GM12874 (cell line): ENCODE measurements at regions not wholly inside any gene's neighbourhood (a gene's known extent, or its start where the extent isn't known, plus 50 kb on each side); places are given as distances from the start of the nearest gene placed in this dataset.

Experiments used
- TF ChIP-seq, protein P1 (sequence below): IDR thresholded peaks from 2 replicates; pipeline ENCODE4 v1.5.1; 2011; ENCODE audit warnings: low read depth, mild to moderate bottlenecking, control low read depth, low read length, moderate library complexity; ENCODE audit not compliant: insufficient read depth

DNA sequence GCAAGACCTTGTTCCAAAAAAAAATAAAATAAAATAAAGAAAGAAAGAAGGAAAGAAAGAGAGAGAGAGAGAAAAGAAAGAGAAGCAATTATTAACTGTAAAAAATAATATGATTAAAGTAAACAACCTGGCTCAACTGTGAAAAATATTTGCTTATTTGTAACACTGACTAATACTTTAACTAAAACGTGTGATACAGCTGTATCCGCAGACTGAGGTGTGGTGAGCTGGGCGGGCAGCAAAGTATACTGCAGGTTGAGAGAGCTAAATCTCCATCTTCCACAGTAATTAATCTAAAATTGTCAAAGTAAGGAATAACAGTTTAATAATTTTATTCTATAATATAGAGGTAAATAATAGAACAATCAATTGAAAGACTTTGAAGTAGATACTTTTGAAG is 145.5 kb upstream of the FAM241A start:
- TF ChIP-seq, protein P1, sequence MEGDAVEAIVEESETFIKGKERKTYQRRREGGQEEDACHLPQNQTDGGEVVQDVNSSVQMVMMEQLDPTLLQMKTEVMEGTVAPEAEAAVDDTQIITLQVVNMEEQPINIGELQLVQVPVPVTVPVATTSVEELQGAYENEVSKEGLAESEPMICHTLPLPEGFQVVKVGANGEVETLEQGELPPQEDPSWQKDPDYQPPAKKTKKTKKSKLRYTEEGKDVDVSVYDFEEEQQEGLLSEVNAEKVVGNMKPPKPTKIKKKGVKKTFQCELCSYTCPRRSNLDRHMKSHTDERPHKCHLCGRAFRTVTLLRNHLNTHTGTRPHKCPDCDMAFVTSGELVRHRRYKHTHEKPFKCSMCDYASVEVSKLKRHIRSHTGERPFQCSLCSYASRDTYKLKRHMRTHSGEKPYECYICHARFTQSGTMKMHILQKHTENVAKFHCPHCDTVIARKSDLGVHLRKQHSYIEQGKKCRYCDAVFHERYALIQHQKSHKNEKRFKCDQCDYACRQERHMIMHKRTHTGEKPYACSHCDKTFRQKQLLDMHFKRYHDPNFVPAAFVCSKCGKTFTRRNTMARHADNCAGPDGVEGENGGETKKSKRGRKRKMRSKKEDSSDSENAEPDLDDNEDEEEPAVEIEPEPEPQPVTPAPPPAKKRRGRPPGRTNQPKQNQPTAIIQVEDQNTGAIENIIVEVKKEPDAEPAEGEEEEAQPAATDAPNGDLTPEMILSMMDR = no peak

DNA sequence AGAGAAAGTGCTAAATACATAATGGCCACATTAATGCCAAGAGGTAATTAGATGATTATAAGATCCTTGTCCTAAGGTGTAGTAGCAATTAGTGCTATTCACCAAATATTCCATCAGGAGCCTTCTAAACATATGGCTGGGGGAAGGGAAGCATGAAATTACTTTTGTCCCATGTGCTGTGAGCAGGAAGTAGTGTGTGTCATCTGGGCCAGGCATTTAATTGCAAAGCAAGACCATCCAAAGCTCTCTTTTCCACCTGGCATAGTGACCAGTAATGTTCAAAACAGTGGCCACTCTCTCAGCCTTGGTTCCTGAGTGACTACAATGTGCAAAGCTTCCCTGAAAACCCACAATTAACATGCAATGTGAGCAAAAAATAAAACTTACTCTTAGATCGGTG is 144.2 kb upstream of the FAM241A start:
- TF ChIP-seq, protein P1 = no peak

DNA sequence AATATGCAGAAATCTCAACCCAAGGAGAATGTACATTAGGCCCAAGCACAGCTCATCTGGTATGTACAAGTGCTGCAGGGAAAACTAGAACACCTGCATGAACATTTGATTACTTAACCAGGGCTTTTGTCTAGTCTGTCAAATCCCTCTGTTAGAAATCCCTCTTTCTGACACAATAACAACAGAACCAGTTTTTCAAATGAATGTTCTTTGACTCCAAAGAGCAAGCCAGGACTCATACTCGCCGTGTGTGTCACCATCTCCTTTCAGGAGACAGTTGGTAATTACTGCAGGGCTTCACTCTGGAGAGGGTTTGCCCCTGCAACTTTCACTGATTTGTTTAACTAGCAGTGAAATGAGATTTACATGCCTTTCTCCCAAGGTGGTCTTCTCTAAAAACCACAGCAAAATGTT is 143.0 kb upstream of the FAM241A start:
- TF ChIP-seq, protein P1 = no peak

DNA sequence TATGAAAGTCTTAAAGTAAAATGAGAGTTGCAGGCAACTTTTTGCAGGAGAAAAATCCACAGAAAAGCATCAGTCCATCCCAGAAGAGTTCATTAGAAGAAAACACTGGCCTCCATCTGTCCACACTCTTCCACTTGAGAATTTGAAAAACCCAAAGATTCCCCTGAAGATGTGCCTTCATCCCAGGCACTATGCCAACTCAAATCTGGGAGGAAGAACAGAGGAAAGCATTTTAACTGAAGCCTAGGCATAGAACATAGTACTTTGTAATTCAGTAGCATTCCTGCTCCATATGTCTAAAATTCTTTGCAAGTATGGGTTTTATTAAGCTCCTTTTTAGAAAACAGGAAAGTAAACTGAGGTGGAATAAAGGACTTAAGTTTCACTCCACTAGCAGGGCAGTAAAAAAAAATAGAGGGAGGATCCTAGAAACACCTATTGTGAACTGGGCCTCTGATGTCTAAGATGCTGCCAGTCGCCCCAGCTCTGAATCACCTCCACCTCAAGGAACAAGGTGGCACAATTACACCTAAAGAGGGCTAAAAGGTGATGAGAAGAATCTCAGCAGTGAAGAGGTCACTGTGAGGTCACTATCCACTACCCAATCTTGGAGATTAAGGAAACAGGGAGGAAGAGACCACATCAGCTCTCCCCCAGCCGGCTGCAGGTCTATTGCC is 141.9 kb upstream of the FAM241A start:
- TF ChIP-seq, protein P1 = no peak

DNA sequence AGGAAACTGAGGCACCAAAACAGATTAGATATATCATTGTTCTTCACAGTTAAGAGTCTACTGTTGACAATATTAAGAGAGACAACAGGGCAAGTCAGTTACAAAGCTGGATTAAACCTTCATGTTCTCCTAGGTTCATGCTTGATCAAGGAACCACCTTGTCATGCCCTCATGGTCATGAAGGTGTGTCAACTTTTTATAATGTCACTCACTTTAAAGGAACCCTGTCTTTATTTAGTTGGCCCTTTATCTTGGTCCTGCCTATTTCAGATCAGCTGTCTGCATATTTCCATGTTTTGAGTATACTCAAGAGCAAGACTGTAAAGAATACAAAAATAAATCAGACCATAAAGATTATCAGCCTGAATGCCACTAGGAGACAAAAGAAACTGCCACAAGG is 140.2 kb upstream of the FAM241A start:
- TF ChIP-seq, protein P1 = no peak

DNA sequence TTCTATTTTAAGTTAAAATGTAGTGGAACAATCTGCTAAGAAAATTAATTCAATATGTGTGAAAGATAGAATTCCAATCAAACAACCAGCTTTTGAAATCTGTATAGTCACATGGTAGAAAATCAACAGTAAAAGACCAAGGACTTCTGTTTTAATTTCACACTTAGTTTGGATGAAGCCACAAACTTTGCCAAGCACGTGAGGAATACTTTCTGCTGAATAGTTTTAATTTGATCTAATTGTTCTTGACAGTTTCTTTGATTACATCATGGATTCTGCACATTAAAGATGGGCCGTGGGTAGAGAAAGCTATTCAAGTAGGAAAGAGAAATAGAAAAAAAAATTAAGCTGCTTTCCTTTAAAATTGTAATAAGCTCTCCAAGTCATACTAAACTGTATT is 137.9 kb upstream of the FAM241A start:
- TF ChIP-seq, protein P1 = no peak

DNA sequence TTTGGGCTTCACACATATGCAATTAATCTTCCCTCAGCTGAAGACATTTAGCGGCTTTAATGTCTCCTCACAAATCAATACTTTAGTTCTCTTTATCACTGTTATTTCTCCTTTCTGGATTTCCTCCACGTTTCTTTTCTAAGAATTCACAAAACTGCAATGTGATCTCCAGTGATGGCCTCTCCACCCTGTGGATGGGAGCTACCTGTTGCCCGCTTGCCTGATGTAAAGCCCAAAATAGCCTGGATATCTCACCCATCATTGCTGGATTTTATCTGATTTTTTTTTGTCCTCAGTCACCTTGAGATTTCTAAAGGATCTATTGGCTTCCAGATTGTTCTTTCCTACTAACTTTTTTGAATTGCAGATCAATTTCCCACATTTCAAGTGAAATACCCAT is 129.3 kb upstream of the FAM241A start:
- TF ChIP-seq, protein P1 = no peak
